IPS DF 4.7 (cell line): ENCODE measurements at regions not wholly inside any gene's neighbourhood (a gene's known extent, or its start where the extent isn't known, plus 50 kb on each side); places are given as distances from the start of the nearest gene placed in this dataset.
A peak's percentile ranks its signal among the peaks of the same experiment; 100 is the strongest.
"Not testable (repeated sequence)": the region's sequence is repeated elsewhere in the genome, so short reads cannot be mapped to it uniquely, and the experiment has no call there.

Source experiments
- DNase-seq: peaks from one replicate; pipeline ENCODE4 v3.0.0-alpha.2; 2013; ENCODE audit warnings: low spot score; ENCODE audit errors: extremely low read depth

- DNase-seq = no peak
Observed at GRCh38 chr3:137588871-137589270, 175.2 kb upstream of the SOX14 start.

- DNase-seq = not testable (repeated sequence)
Observed at GRCh38 chr3:137595415-137595814, 168.7 kb upstream of the SOX14 start.

- DNase-seq = no peak
Observed at GRCh38 chr3:137610723-137611122, 153.4 kb upstream of the SOX14 start.

GRCh38 chr3:137612291-137612690 is 151.8 kb upstream of the SOX14 start:
- DNase-seq = peak; percentile 46

GRCh38 chr3:137615659-137616418 is 148.3 kb upstream of the SOX14 start:
- DNase-seq = no peak

GRCh38 chr3:137641879-137642704 is 122.0 kb upstream of the SOX14 start:
- no peak for DNase-seq

- DNase-seq = no peak
Observed at GRCh38 chr3:137642831-137643230, 121.3 kb upstream of the SOX14 start.

GRCh38 chr3:137647179-137647578 is 116.9 kb upstream of the SOX14 start:
- peak; percentile 33 for DNase-seq

GRCh38 chr3:137669519-137670060 is 94.5 kb upstream of the SOX14 start:
- DNase-seq = no peak

- no peak for DNase-seq
Observed at GRCh38 chr3:137687181-137687879, 76.8 kb upstream of the SOX14 start.

GRCh38 chr3:137692803-137693431 is 71.2 kb upstream of the SOX14 start:
- peak; percentile 53 for DNase-seq

- DNase-seq = no peak
Observed at GRCh38 chr3:137693791-137694190, 70.3 kb upstream of the SOX14 start.

GRCh38 chr3:137694836-137695235 is 69.3 kb upstream of the SOX14 start:
- DNase-seq = no peak

- DNase-seq = no peak
Observed at GRCh38 chr3:137695351-137695750, 68.8 kb upstream of the SOX14 start.

GRCh38 chr3:137709011-137709601 is 55.0 kb upstream of the SOX14 start:
- DNase-seq = no peak

GRCh38 chr3:137713965-137714364 is 50.1 kb upstream of the SOX14 start:
- not testable (repeated sequence) for DNase-seq
